Fibroblast of lung (primary cell): ENCODE measurements at regions not wholly inside any gene's neighbourhood (a gene's known extent, or its start where the extent isn't known, plus 50 kb on each side); places are given as distances from the start of the nearest gene placed in this dataset.

ENCODE experiments used
- DNase-seq, 2 donors: peaks; one replicate each; pipeline versions ENCODE4 v3.0.0 to v3.0.0-alpha.2; 2010; ENCODE audit warnings: low read depth in 2 of 2
- H2AFZ ChIP-seq: 2 replicates; pipeline ENCODE4 v1.5.1; 2012; ENCODE audit warnings: low read length, control low read depth, inconsistent platforms
- H3K27ac ChIP-seq: 2 replicates; pipeline ENCODE4 v1.5.1; 2011; ENCODE audit warnings: low read length, control low read depth; ENCODE audit not compliant: insufficient read depth
- H3K27me3 ChIP-seq: 2 replicates; pipeline ENCODE4 v1.5.1; 2011; ENCODE audit warnings: mild to moderate bottlenecking, low read length; ENCODE audit not compliant: control insufficient read depth, insufficient read depth
- H3K36me3 ChIP-seq: 2 replicates; pipeline ENCODE4 v1.5.1; 2011; ENCODE audit warnings: low read length; ENCODE audit not compliant: control insufficient read depth, insufficient read depth
- H3K4me1 ChIP-seq: 2 replicates; pipeline ENCODE4 v1.5.1; 2011; ENCODE audit warnings: low read length; ENCODE audit not compliant: control insufficient read depth, insufficient read depth; ENCODE audit errors: extremely low read depth
- H3K4me2 ChIP-seq: 2 replicates; pipeline ENCODE4 v1.5.1; 2011; ENCODE audit warnings: low read length, control low read depth; ENCODE audit not compliant: insufficient read depth; ENCODE audit errors: extremely low read depth
- H3K4me3 ChIP-seq, 4 experiments: fragments of 200-600 bp in 1 of 4; sonication (generic) in 1 of 4; replicated peaks in 1 of 4; 2 replicates each; pipeline ENCODE4 v1.5.1; 2011 to 2016; ENCODE audit warnings: low read length in 4 of 4, low read depth in 3 of 4, mild to moderate bottlenecking in 3 of 4, control low read depth in 2 of 4, inconsistent platforms in 1 of 4, mixed read lengths in 1 of 4; ENCODE audit not compliant: insufficient read depth in 1 of 4; ENCODE audit errors: control extremely low read depth in 1 of 4
- H3K79me2 ChIP-seq: 2 replicates; pipeline ENCODE4 v1.5.1; 2012; ENCODE audit warnings: mild to moderate bottlenecking, low read length, inconsistent platforms; ENCODE audit not compliant: control insufficient read depth, insufficient read depth
- H3K9ac ChIP-seq: 2 replicates; pipeline ENCODE4 v1.5.1; 2011; ENCODE audit warnings: mild to moderate bottlenecking, low read length, control low read depth; ENCODE audit not compliant: insufficient read depth
- H3K9me3 ChIP-seq: 2 replicates; pipeline ENCODE4 v1.5.1; 2012; ENCODE audit warnings: low read depth, low read length; ENCODE audit not compliant: control insufficient read depth, insufficient read depth
- H4K20me1 ChIP-seq: 2 replicates; pipeline ENCODE4 v1.5.1; 2011; ENCODE audit warnings: low read length; ENCODE audit not compliant: control insufficient read depth, insufficient read depth; ENCODE audit errors: extremely low read depth
- EZH2 ChIP-seq: IDR thresholded peaks from 2 replicates; pipeline ENCODE4 v1.5.1; 2012; ENCODE audit warnings: low read length, control low read depth, mild to moderate bottlenecking; ENCODE audit errors: missing control alignments
- TF ChIP-seq, protein P1 (sequence below), 2 donors: IDR thresholded peaks in 1 of 2; conservative IDR thresholded peaks in 1 of 2; 1 replicate in 1 of 2; 2 replicates in 1 of 2; pipeline ENCODE4 v1.5.1; 2011 to 2012; ENCODE audit warnings: low read length in 2 of 2, control low read depth in 1 of 2, inconsistent platforms in 1 of 2, low read depth in 1 of 2, mild to moderate bottlenecking in 1 of 2

DNA sequence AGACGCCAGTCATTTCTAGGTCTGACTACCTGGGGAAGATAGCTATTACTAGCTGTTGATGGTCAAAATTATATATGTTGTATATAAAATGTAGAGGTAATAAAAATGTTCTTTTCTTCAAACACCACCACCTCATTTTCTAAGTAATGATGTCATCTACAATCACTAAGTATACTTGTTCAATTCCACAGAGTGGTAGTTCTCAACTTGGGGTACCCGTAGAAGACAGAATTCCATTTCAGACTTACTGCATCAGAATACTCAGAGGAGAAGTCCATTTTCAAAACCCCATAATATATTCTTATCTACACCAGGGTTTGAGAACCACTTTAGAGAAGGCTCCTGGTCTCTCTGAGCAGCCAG, 191.9 kb downstream of the PTN start:
- H3K27me3 ChIP-seq: no peaks in the 10 kb centered on the region
- no peak for TF ChIP-seq EZH2
- TF ChIP-seq, protein P1, sequence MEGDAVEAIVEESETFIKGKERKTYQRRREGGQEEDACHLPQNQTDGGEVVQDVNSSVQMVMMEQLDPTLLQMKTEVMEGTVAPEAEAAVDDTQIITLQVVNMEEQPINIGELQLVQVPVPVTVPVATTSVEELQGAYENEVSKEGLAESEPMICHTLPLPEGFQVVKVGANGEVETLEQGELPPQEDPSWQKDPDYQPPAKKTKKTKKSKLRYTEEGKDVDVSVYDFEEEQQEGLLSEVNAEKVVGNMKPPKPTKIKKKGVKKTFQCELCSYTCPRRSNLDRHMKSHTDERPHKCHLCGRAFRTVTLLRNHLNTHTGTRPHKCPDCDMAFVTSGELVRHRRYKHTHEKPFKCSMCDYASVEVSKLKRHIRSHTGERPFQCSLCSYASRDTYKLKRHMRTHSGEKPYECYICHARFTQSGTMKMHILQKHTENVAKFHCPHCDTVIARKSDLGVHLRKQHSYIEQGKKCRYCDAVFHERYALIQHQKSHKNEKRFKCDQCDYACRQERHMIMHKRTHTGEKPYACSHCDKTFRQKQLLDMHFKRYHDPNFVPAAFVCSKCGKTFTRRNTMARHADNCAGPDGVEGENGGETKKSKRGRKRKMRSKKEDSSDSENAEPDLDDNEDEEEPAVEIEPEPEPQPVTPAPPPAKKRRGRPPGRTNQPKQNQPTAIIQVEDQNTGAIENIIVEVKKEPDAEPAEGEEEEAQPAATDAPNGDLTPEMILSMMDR (conservative IDR thresholded peaks at IDR 0.05 in 1 of 2, IDR thresholded peaks at IDR 0.05 in 1 of 2; ENCODE audit: low read depth in 1 of 2, low read length in 2 of 2): no peak
- no peak overlapping the region for H3K9ac ChIP-seq
- no peaks in the 10 kb centered on the region for H3K79me2 ChIP-seq
- H2AFZ ChIP-seq: no peak overlapping the region
- H3K4me1 ChIP-seq: peaks cover 3% of the 10 kb centered on the region
- no peaks in the 10 kb centered on the region for H4K20me1 ChIP-seq
- H3K4me3 ChIP-seq: no peak overlapping the region
- H3K36me3 ChIP-seq: no peaks in the 10 kb centered on the region
- no peaks in the 10 kb centered on the region for H3K9me3 ChIP-seq
- no peak overlapping the region for H3K27ac ChIP-seq
- DNase-seq: no peak
- no peak overlapping the region for H3K4me2 ChIP-seq

DNA sequence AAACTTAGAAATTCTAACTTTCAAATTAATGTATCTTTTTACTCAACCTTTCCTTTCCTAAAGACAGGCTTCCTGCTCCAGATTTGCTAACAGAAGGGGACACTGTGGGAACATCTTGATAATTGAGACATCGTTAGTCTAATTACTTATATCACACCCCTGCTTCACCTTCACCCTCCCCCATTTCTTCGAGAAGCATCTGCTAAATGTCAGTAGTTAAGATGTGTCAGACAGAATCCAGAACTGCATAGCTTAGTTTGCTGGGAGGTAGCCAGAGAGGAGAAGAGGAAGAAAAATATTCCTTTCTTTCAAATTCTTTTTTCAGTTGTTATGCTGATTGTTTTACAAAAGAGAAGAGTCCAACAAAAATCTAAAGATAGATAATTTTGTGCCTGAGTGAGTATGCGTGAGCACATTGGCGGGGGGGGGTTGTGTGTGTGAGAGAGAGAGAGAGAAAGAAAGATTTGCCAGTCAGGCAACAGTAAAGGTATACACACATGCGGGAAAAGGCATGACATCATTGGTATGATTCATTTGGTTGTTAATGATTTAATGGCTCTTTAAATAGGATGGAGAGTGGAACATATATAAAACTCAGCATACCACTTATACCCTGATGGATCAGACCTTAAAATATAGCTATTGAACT, 192.4 kb downstream of the PTN start:
- no peaks in the 10 kb centered on the region for H4K20me1 ChIP-seq
- H3K36me3 ChIP-seq: no peaks in the 10 kb centered on the region
- H3K9ac ChIP-seq: no peak overlapping the region
- H2AFZ ChIP-seq: no peak overlapping the region
- H3K27ac ChIP-seq: no peak overlapping the region
- H3K4me3 ChIP-seq: no peak overlapping the region
- H3K4me2 ChIP-seq: no peak overlapping the region
- H3K9me3 ChIP-seq: no peaks in the 10 kb centered on the region
- peak; percentile 45 to 88 for DNase-seq
- no peak for TF ChIP-seq EZH2
- TF ChIP-seq, protein P1 (conservative IDR thresholded peaks at IDR 0.05 in 1 of 2, IDR thresholded peaks at IDR 0.05 in 1 of 2; ENCODE audit: low read depth in 1 of 2, low read length in 2 of 2): no peak
- peaks cover 5% of the 10 kb centered on the region for H3K4me1 ChIP-seq
- H3K27me3 ChIP-seq: no peaks in the 10 kb centered on the region
- no peaks in the 10 kb centered on the region for H3K79me2 ChIP-seq

DNA sequence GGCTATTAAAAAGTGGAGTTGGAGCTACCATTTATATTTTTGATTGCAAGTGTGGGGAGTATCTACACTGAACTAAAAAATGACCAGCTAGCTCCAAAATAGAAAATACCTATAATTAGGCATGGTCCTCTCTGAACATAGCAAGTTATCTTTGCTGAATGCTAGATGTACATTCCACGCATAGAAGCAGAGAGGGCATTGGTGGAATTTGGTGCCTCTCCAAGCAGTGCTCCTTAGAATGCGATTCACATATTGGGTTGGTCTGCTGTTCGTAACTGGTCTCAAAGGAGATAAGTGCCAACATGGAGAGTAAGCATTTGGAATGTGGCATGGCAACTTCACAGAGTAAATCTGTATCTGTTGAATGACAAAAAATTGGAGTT, 196.2 kb downstream of the PTN start:
- Histone ChIP-seq H2AFZ (no peak overlapping the region), H3K27me3 (no peaks in the 10 kb centered on the region), H4K20me1 (no peaks in the 10 kb centered on the region), H3K36me3 (no peaks in the 10 kb centered on the region), H3K4me2 (peak overlapping the region; percentile 54), H3K9me3 (no peaks in the 10 kb centered on the region), H3K79me2 (no peaks in the 10 kb centered on the region), H3K9ac (no peak overlapping the region), H3K4me3 (no peak overlapping the region), H3K4me1 (peaks cover 9% of the 10 kb centered on the region), H3K27ac (peak overlapping the region; percentile 22)
- peak in 1 of 2 donors; percentile 78 for DNase-seq
- no peak for TF ChIP-seq EZH2
- TF ChIP-seq, protein P1 (conservative IDR thresholded peaks at IDR 0.05 in 1 of 2, IDR thresholded peaks at IDR 0.05 in 1 of 2; ENCODE audit: low read depth in 1 of 2, low read length in 2 of 2): no peak
